ENCODE measurements at regions not wholly inside any gene's neighbourhood (a gene's known extent, or its start where the extent isn't known, plus 50 kb on each side); places are given as distances from the start of the nearest gene placed in this dataset.

DNA sequence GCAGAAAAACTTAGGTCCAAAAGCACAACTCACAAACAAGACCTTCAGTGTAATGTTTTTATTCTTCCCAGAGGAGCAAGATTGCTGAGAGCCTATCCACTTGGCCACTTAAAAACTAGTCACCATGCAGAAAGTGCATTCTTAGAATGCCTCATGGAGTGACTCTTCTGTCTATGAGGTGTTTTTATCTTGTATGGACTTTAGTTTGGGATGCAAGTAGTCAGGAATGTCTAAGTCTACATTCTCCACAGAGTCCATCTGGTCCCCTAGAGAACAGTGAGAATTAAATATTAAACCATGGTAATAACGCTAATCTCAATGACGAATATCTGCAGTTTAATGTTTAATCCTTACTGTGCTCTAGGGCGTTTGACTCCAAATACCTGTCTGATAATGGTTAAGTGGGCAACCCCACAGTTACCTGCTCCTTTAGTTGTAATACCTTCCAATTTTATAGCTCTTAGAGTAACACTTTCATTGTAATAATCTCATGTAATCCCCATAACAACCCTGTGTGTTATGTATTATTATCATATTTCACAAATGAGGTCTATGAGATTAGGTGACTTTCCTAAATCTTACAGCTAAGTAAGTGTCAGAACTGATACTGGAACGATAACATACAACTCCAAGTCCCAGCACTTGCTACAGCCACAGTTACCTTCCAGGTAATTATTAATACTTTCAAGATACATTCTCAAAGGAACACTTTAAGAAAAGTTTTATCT, 235.6 kb upstream of the JADE1 start:
- H3K9me3 Mint-ChIP-seq, result peaks cover 6% of the 10 kb centered on the region
- no peaks in the 10 kb centered on the region for H3K27me3 Mint-ChIP-seq (ENCODE audit: low read depth)
- TF ChIP-seq, protein P1, sequence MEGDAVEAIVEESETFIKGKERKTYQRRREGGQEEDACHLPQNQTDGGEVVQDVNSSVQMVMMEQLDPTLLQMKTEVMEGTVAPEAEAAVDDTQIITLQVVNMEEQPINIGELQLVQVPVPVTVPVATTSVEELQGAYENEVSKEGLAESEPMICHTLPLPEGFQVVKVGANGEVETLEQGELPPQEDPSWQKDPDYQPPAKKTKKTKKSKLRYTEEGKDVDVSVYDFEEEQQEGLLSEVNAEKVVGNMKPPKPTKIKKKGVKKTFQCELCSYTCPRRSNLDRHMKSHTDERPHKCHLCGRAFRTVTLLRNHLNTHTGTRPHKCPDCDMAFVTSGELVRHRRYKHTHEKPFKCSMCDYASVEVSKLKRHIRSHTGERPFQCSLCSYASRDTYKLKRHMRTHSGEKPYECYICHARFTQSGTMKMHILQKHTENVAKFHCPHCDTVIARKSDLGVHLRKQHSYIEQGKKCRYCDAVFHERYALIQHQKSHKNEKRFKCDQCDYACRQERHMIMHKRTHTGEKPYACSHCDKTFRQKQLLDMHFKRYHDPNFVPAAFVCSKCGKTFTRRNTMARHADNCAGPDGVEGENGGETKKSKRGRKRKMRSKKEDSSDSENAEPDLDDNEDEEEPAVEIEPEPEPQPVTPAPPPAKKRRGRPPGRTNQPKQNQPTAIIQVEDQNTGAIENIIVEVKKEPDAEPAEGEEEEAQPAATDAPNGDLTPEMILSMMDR (IDR thresholded peaks at IDR 0.05; ENCODE audit: unreplicated experiment), result no peak
- no peak overlapping the region for H3K27ac Mint-ChIP-seq
- no peak for DNase-seq (ENCODE audit: low spot score in 2 of 2, unreplicated experiment in 2 of 2)
- peaks cover 38% of the 10 kb centered on the region for H3K4me1 Mint-ChIP-seq
- H3K36me3 Mint-ChIP-seq, result no peaks in the 10 kb centered on the region
- H3K4me3 Mint-ChIP-seq, result no peak overlapping the region

DNA sequence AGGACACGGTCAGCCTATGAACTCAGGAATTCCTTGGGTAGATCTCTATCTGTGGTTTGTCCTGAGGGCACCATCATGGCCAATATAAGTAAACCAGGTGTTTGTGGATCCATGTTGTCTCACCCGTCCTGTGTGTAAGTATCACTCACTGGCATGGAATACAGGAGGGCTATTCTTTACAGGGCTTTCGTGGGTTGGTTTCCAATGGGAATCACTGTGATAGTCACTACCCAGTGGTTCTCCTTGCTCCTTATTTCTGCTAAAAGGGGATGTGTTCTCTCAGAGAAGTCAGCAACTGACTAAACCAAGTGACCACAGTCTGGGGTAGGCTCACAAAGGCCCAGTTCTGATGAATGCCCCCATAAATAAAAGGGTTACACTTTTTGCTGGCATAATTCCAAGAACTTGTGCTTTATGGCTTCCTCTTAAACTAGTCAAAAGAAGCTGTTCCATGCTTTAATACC, 236.7 kb upstream of the JADE1 start:
- peaks cover 48% of the 10 kb centered on the region for H3K4me1 Mint-ChIP-seq

DNA sequence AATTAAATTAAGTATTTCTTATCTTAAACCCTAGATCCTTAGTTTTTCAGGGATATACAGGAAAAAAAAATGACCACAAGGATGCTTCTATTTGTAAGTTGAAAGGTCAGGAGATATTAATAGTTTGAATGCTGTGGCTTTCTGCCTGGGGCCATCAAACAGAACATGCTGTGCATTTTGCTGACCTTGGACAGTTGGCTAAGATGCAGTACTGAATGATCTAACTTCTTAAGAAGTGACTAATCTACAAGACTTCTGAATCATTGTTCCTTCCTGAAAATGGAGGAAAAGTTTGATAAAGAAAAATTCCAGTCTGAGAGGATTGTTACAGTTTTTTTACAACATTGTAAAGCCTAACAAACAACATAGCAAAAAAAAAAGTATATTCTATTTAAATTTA, 237.8 kb upstream of the JADE1 start:
- no peak for DNase-seq (ENCODE audit: low spot score in 2 of 2, unreplicated experiment in 2 of 2)
- H3K27me3 Mint-ChIP-seq (ENCODE audit: low read depth), result no peaks in the 10 kb centered on the region
- H3K4me3 Mint-ChIP-seq, result no peak overlapping the region
- no peak overlapping the region for H3K27ac Mint-ChIP-seq
- no peaks in the 10 kb centered on the region for H3K36me3 Mint-ChIP-seq
- TF ChIP-seq, protein P1 (IDR thresholded peaks at IDR 0.05; ENCODE audit: unreplicated experiment), result no peak
- peaks cover 5% of the 10 kb centered on the region for H3K9me3 Mint-ChIP-seq
- peaks cover 51% of the 10 kb centered on the region for H3K4me1 Mint-ChIP-seq

More for the DNA sequence above, 236.7 kb upstream of the JADE1 start:
- DNase-seq (ENCODE audit: low spot score in 2 of 2, unreplicated experiment in 2 of 2), result no peak
- peaks cover 6% of the 10 kb centered on the region for H3K9me3 Mint-ChIP-seq
- H3K36me3 Mint-ChIP-seq, result no peaks in the 10 kb centered on the region
- no peaks in the 10 kb centered on the region for H3K27me3 Mint-ChIP-seq (ENCODE audit: low read depth)
- no peak overlapping the region for H3K4me3 Mint-ChIP-seq
- TF ChIP-seq, protein P1 (IDR thresholded peaks at IDR 0.05; ENCODE audit: unreplicated experiment), result no peak
- H3K27ac Mint-ChIP-seq, result peak overlapping the region; percentile 12

DNA sequence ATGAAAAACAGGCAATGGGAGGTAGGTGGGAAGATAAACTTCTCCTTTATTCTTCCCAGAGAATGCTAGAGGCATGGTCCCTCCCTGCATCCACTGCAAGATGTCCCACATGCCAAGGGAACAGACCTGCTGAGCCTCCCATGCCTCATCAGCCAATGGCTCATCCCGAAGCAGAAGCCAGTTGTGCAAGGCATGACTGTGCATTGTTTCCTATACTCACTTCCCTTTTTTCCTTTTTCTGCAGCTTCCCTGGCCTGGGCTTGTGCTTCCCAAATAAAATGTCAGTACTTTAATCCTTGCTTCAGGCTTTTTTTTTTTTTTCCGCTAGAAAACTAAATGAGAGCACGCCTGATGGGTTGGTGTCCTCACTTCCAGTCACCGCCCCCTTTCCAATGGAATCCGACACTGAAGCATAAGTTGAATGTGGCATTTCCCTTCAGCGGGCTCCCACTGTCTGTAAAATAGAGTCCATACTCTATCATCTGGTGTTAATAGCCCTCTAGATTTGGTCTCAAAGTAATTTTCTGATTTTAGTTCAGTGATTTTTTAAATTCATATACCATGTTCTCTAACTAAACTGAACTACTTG, 239.0 kb upstream of the JADE1 start:
- DNase-seq (ENCODE audit: low spot score in 2 of 2, unreplicated experiment in 2 of 2), result no peak
- peaks cover 61% of the 10 kb centered on the region for H3K4me1 Mint-ChIP-seq
- H3K27ac Mint-ChIP-seq, result peak overlapping the region; percentile 44
- TF ChIP-seq, protein P1 (IDR thresholded peaks at IDR 0.05; ENCODE audit: unreplicated experiment), result no peak
- H3K27me3 Mint-ChIP-seq (ENCODE audit: low read depth), result no peaks in the 10 kb centered on the region
- H3K36me3 Mint-ChIP-seq, result no peaks in the 10 kb centered on the region
- H3K4me3 Mint-ChIP-seq, result no peak overlapping the region
- no peaks in the 10 kb centered on the region for H3K9me3 Mint-ChIP-seq

DNA sequence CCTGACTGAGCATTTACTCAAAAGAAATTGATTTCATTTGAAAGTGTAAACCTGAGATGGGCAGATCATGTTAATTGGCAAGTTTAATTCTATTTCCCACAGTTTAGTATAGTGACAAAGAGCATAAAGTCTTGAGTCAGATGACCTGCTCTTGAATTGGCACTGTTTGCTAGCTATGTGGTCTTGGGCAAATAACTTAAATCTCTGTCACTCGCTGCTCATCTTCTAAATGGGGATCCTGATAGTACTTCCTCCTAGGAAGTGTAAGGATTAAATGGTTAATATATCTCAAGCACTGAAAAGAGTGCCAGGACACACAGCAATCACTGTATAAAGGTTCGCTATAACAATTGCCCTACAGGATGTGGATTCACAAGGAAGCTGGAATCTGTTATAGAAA, 242.8 kb upstream of the JADE1 start:
- H3K36me3 Mint-ChIP-seq, result no peaks in the 10 kb centered on the region
- no peak overlapping the region for H3K4me3 Mint-ChIP-seq
- TF ChIP-seq, protein P1 (IDR thresholded peaks at IDR 0.05; ENCODE audit: unreplicated experiment), result no peak
- H3K9me3 Mint-ChIP-seq, result no peaks in the 10 kb centered on the region
- H3K27me3 Mint-ChIP-seq (ENCODE audit: low read depth), result no peaks in the 10 kb centered on the region
- peaks cover 62% of the 10 kb centered on the region for H3K4me1 Mint-ChIP-seq
- no peak overlapping the region for H3K27ac Mint-ChIP-seq
- no peak for DNase-seq (ENCODE audit: low spot score in 2 of 2, unreplicated experiment in 2 of 2)

All from mesothelial cell of epicardium (in vitro differentiated cells).